ENCODE measurements at regions not wholly inside any gene's neighbourhood (a gene's known extent, or its start where the extent isn't known, plus 50 kb on each side); places are given as distances from the start of the nearest gene placed in this dataset.

DNA sequence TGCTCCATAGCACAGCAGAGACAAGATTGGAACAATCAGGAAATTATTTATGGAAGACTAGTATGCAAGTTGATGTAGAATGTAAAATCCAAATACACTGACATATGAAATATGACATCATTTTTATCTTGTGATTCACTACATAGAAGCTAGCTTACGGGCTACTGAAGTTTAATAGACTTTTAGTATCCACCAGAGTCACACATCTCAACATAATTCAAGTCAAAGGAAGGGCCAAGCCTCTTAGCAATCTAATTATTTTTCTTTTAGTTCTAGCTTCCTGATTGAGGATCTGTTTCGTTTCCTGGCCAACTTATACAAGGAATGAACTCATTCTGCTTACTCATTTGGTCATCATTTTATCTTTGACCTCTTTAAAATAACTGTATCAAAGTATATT, 234.4 kb upstream of the CHRM3 start:
- TF ChIP-seq, protein P1, sequence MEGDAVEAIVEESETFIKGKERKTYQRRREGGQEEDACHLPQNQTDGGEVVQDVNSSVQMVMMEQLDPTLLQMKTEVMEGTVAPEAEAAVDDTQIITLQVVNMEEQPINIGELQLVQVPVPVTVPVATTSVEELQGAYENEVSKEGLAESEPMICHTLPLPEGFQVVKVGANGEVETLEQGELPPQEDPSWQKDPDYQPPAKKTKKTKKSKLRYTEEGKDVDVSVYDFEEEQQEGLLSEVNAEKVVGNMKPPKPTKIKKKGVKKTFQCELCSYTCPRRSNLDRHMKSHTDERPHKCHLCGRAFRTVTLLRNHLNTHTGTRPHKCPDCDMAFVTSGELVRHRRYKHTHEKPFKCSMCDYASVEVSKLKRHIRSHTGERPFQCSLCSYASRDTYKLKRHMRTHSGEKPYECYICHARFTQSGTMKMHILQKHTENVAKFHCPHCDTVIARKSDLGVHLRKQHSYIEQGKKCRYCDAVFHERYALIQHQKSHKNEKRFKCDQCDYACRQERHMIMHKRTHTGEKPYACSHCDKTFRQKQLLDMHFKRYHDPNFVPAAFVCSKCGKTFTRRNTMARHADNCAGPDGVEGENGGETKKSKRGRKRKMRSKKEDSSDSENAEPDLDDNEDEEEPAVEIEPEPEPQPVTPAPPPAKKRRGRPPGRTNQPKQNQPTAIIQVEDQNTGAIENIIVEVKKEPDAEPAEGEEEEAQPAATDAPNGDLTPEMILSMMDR (conservative IDR thresholded peaks at IDR 0.05) = no peak
- no peak for TF ChIP-seq ZFX (IDR thresholded peaks at IDR 0.05)
